Neural progenitor cell (in vitro differentiated cells): ENCODE measurements at regions not wholly inside any gene's neighbourhood (a gene's known extent, or its start where the extent isn't known, plus 50 kb on each side); places are given as distances from the start of the nearest gene placed in this dataset.

Experiments
- DNase-seq: peaks from one replicate; pipeline ENCODE4 v3.0.0-alpha.2; 2016; ENCODE audit warnings: low spot score
- H2AFZ ChIP-seq: fragments of 200-600 bp; sonication (generic); replicated peaks from 2 replicates; pipeline ENCODE4 v1.6.1; 2016; ENCODE audit warnings: antibody characterized with exemption
- H3F3A ChIP-seq: fragments of 200-600 bp; sonication (generic); 2 replicates; pipeline ENCODE4 v1.6.1; 2016; ENCODE audit warnings: antibody characterized with exemption, low read depth
- H3K27ac ChIP-seq: fragments of 200-600 bp; sonication (generic); 2 replicates; pipeline ENCODE4 v1.5.1; 2016; ENCODE audit warnings: mild to moderate bottlenecking
- H3K27me3 ChIP-seq: fragments of 200-600 bp; sonication (generic); 2 replicates; pipeline ENCODE4 v1.6.1; 2016; ENCODE audit warnings: mild to moderate bottlenecking, moderate library complexity
- H3K36me3 ChIP-seq: fragments of 200-600 bp; sonication (generic); 2 replicates; pipeline ENCODE4 v1.5.1; 2016
- H3K4me1 ChIP-seq: fragments of 200-600 bp; sonication (generic); 2 replicates; pipeline ENCODE4 v1.6.1; 2016; ENCODE audit warnings: mixed run types
- H3K4me2 ChIP-seq: fragments of 200-600 bp; sonication (generic); 2 replicates; pipeline ENCODE4 v1.6.1; 2016
- H3K4me3 ChIP-seq: fragments of 200-600 bp; sonication (generic); 2 replicates; pipeline ENCODE4 v1.5.1; 2016
- H3K79me2 ChIP-seq: fragments of 200-600 bp; sonication (generic); 2 replicates; pipeline ENCODE4 v1.6.1; 2016; ENCODE audit warnings: low read depth
- H3K9ac ChIP-seq: fragments of 200-600 bp; sonication (generic); 2 replicates; pipeline ENCODE4 v1.6.1; 2016
- H3K9me3 ChIP-seq: fragments of 200-600 bp; sonication (generic); 2 replicates; pipeline ENCODE4 v1.5.1; 2016; ENCODE audit warnings: low read depth
- H4K20me1 ChIP-seq: fragments of 200-600 bp; sonication (generic); 2 replicates; pipeline ENCODE4 v1.6.1; 2016; ENCODE audit warnings: low read depth
- H3K27ac Mint-ChIP-seq: 3 replicates; pipeline ENCODE4 v1.8.0; 2021; ENCODE audit warnings: mixed read lengths
- H3K27me3 Mint-ChIP-seq: 2 replicates; pipeline ENCODE4 v1.8.0; 2022; ENCODE audit warnings: low read depth, mild to moderate bottlenecking, inconsistent platforms, moderate library complexity, mixed read lengths; ENCODE audit not compliant: insufficient read depth
- H3K36me3 Mint-ChIP-seq: 3 replicates; pipeline ENCODE4 v1.8.0; 2021; ENCODE audit warnings: mixed read lengths
- H3K4me1 Mint-ChIP-seq: 3 replicates; pipeline ENCODE4 v1.8.0; 2021; ENCODE audit warnings: mixed read lengths
- H3K4me3 Mint-ChIP-seq: 3 replicates; pipeline ENCODE4 v1.8.0; 2021; ENCODE audit warnings: mild to moderate bottlenecking, moderate library complexity, mixed read lengths
- H3K9me3 Mint-ChIP-seq: 3 replicates; pipeline ENCODE4 v1.8.0; 2020; ENCODE audit warnings: mixed read lengths
- EZH2 ChIP-seq: fragments of 200-600 bp; sonication (generic); IDR thresholded peaks from 2 replicates; pipeline ENCODE4 v1.6.1; 2017; ENCODE audit warnings: antibody characterized with exemption, mild to moderate bottlenecking, moderate library complexity
- EZH2phosphoT487 ChIP-seq: fragments of 200-600 bp; sonication (generic); IDR thresholded peaks from 2 replicates; pipeline ENCODE4 v1.6.1; 2017; ENCODE audit warnings: antibody characterized with exemption
- TF ChIP-seq, protein P1 (sequence below): fragments of 200-600 bp; sonication (generic); IDR thresholded peaks from 2 replicates; pipeline ENCODE4 v1.5.1; 2017; ENCODE audit warnings: antibody characterized with exemption, mild to moderate bottlenecking

- no peak overlapping the region for H3K4me2 ChIP-seq
- TF ChIP-seq EZH2 = no peak
- TF ChIP-seq, protein P1, sequence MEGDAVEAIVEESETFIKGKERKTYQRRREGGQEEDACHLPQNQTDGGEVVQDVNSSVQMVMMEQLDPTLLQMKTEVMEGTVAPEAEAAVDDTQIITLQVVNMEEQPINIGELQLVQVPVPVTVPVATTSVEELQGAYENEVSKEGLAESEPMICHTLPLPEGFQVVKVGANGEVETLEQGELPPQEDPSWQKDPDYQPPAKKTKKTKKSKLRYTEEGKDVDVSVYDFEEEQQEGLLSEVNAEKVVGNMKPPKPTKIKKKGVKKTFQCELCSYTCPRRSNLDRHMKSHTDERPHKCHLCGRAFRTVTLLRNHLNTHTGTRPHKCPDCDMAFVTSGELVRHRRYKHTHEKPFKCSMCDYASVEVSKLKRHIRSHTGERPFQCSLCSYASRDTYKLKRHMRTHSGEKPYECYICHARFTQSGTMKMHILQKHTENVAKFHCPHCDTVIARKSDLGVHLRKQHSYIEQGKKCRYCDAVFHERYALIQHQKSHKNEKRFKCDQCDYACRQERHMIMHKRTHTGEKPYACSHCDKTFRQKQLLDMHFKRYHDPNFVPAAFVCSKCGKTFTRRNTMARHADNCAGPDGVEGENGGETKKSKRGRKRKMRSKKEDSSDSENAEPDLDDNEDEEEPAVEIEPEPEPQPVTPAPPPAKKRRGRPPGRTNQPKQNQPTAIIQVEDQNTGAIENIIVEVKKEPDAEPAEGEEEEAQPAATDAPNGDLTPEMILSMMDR = no peak
- no peak for TF ChIP-seq EZH2phosphoT487
- H3K27ac Mint-ChIP-seq = no peak overlapping the region
Measured at GRCh38 chrX:20514358-20514757, 247.6 kb upstream of the RPS6KA3 start.

DNA sequence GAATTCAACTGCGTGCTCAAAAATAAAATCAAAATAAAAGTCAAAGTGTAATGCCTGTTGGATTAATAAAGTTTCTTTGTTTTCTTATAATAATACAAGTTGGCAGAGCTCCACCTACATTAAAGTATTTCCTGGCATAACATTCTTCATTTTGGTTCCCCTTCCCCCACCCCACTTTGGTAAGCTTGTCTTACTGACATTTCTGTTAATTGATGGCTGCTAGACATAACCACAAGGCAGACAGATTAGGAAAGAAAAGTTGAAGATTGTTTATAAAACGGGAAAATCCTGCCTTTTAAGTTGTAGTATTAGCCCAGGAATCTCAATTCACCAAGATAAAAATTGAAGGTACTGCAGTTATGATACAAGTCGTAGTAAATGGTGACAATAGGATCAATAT, 246.5 kb upstream of the RPS6KA3 start:
- H2AFZ ChIP-seq = no peak overlapping the region
- no peaks in the 10 kb centered on the region for H3K36me3 ChIP-seq
- no peaks in the 10 kb centered on the region for H3K27me3 ChIP-seq
- H3K4me2 ChIP-seq = no peak overlapping the region
- Mint-ChIP-seq H3K27me3 (peaks cover 4% of the 10 kb centered on the region), H3K4me1 (no peaks in the 10 kb centered on the region), H3K4me3 (no peak overlapping the region), H3K9me3 (peaks cover 2% of the 10 kb centered on the region), H3K27ac (no peak overlapping the region), H3K36me3 (no peaks in the 10 kb centered on the region)
- TF ChIP-seq EZH2 (no peak), EZH2phosphoT487 (no peak)
- TF ChIP-seq, protein P1 = no peak
- H4K20me1 ChIP-seq = no peaks in the 10 kb centered on the region
- H3F3A ChIP-seq = no peaks in the 10 kb centered on the region
- no peak overlapping the region for H3K9ac ChIP-seq
- H3K27ac ChIP-seq = no peak overlapping the region
- no peaks in the 10 kb centered on the region for H3K79me2 ChIP-seq
- H3K4me1 ChIP-seq = no peaks in the 10 kb centered on the region
- peaks cover 4% of the 10 kb centered on the region for H3K9me3 ChIP-seq
- DNase-seq = no peak
- H3K4me3 ChIP-seq = no peak overlapping the region

More at GRCh38 chrX:20514358-20514757, 247.6 kb upstream of the RPS6KA3 start:
- no peak overlapping the region for H2AFZ ChIP-seq
- no peak for DNase-seq
- no peaks in the 10 kb centered on the region for H3K27me3 ChIP-seq
- H3K9ac ChIP-seq = no peak overlapping the region
- H3K4me1 Mint-ChIP-seq = no peaks in the 10 kb centered on the region
- no peaks in the 10 kb centered on the region for H3K36me3 Mint-ChIP-seq
- no peaks in the 10 kb centered on the region for H3F3A ChIP-seq
- H3K79me2 ChIP-seq = no peaks in the 10 kb centered on the region
- no peaks in the 10 kb centered on the region for H3K4me1 ChIP-seq
- H3K4me3 ChIP-seq = no peak overlapping the region
- H3K27ac ChIP-seq = no peak overlapping the region
- H4K20me1 ChIP-seq = no peaks in the 10 kb centered on the region
- peaks cover 4% of the 10 kb centered on the region for H3K9me3 ChIP-seq
- no peak overlapping the region for H3K4me3 Mint-ChIP-seq
- peaks cover 2% of the 10 kb centered on the region for H3K9me3 Mint-ChIP-seq
- H3K27me3 Mint-ChIP-seq = peaks cover 4% of the 10 kb centered on the region
- H3K36me3 ChIP-seq = no peaks in the 10 kb centered on the region

DNA sequence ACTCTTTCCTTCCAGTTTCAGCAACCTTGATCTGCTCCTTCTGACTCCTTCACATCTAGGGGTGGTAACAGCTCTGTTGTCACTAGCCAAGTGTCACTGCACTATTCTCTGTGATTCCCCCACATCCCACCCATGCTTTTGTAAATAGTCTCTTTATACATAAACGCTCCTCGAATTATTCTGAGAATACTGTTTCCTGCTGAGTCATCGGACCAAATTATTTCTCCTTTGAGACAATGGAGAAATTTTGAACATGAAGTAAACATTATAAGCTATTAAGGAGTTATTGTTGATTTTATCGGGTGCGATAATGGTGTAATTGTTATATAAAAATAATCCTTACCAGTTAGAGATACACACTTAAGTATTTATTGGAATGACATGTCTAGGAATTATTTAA, 245.1 kb upstream of the RPS6KA3 start:
- no peak overlapping the region for H3K4me3 ChIP-seq
- Mint-ChIP-seq H3K36me3 (no peaks in the 10 kb centered on the region), H3K27ac (no peak overlapping the region), H3K4me3 (no peak overlapping the region), H3K4me1 (no peaks in the 10 kb centered on the region), H3K9me3 (peaks cover 2% of the 10 kb centered on the region), H3K27me3 (peaks cover 4% of the 10 kb centered on the region)
- no peaks in the 10 kb centered on the region for H3F3A ChIP-seq
- H3K9ac ChIP-seq = no peak overlapping the region
- no peaks in the 10 kb centered on the region for H4K20me1 ChIP-seq
- H3K27ac ChIP-seq = no peak overlapping the region
- H3K27me3 ChIP-seq = no peaks in the 10 kb centered on the region
- DNase-seq = no peak
- H3K79me2 ChIP-seq = no peaks in the 10 kb centered on the region
- H3K4me2 ChIP-seq = no peak overlapping the region
- H3K4me1 ChIP-seq = no peaks in the 10 kb centered on the region
- H3K36me3 ChIP-seq = no peaks in the 10 kb centered on the region
- no peak for TF ChIP-seq EZH2
- H2AFZ ChIP-seq = no peak overlapping the region
- H3K9me3 ChIP-seq = peaks cover 4% of the 10 kb centered on the region

DNA sequence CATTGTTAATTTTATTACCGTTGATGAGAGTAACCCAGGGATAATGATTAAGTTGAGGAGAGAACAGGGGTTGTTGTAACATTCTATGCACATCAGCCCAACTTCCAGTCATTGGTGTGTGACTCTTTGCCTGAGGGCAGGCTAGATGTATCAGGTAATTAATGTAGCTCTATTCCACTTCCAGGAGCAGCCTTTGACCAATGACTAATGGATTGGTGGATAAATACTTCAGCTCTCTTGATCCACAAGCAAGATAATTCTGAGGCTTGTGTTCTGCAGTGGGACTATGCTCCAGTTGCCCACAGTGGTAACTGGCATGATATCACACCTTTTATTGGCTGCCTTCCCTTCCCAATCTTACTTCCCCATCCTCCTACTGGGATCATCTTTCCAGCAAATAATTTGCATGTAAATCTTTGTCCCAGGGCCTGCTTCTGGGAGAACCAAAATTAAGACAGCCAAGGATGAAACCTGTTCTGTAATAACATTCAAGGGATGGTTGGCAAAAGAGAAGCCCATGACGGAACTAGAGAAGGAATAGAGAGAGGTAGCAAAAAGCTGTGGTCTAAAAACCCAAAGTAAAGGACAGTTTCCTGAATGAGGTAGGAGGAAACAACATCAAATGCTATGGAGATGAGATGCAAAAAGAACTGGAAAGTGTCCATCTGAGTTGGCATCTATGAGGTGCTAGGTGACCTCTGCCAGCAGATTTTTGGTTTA, 241.4 kb upstream of the RPS6KA3 start:
- no peak overlapping the region for H3K27ac Mint-ChIP-seq
- H3K79me2 ChIP-seq = no peaks in the 10 kb centered on the region
- no peaks in the 10 kb centered on the region for H3K36me3 ChIP-seq
- H3F3A ChIP-seq = no peaks in the 10 kb centered on the region
- H3K4me1 Mint-ChIP-seq = no peaks in the 10 kb centered on the region
- no peak overlapping the region for H3K27ac ChIP-seq
- no peaks in the 10 kb centered on the region for H3K27me3 Mint-ChIP-seq
- no peaks in the 10 kb centered on the region for H4K20me1 ChIP-seq
- H3K9me3 Mint-ChIP-seq = no peaks in the 10 kb centered on the region
- TF ChIP-seq EZH2 (no peak), EZH2phosphoT487 (no peak)
- TF ChIP-seq, protein P1 = no peak
- H3K4me3 Mint-ChIP-seq = no peak overlapping the region
- no peak for DNase-seq
- H3K4me1 ChIP-seq = no peaks in the 10 kb centered on the region
- H3K27me3 ChIP-seq = no peaks in the 10 kb centered on the region
- no peak overlapping the region for H3K9ac ChIP-seq
- peaks cover 4% of the 10 kb centered on the region for H3K9me3 ChIP-seq
- no peaks in the 10 kb centered on the region for H3K36me3 Mint-ChIP-seq
- H3K4me3 ChIP-seq = no peak overlapping the region
- H3K4me2 ChIP-seq = no peak overlapping the region
- H2AFZ ChIP-seq = no peak overlapping the region
